COR-L47 (cell line): ENCODE measurements at regions not wholly inside any gene's neighbourhood (a gene's known extent, or its start where the extent isn't known, plus 50 kb on each side); places are given as distances from the start of the nearest gene placed in this dataset.

Source experiments
- DNase-seq: peaks from one replicate; lab custom pipeline; 2025; lab: John Stamatoyannopoulos, UW

GRCh38 chr15:70323111-70323851, 225.6 kb upstream of the TLE3 start:
- peak; percentile 54 for DNase-seq

- no peak for DNase-seq
Measured at GRCh38 chr15:70322051-70322668, 224.4 kb upstream of the TLE3 start.

- DNase-seq, result no peak
Measured at GRCh38 chr15:70321172-70321819, 223.6 kb upstream of the TLE3 start.

GRCh38 chr15:70320482-70320881, 222.8 kb upstream of the TLE3 start:
- no peak for DNase-seq

- DNase-seq, result no peak
Measured at GRCh38 chr15:70320077-70320476, 222.4 kb upstream of the TLE3 start.

- DNase-seq, result no peak
Measured at GRCh38 chr15:70319466-70319865, 221.7 kb upstream of the TLE3 start.

GRCh38 chr15:70318594-70319465, 221.1 kb upstream of the TLE3 start:
- no peak for DNase-seq

- DNase-seq, result no peak
Measured at GRCh38 chr15:70316059-70316600, 218.4 kb upstream of the TLE3 start.

- no peak for DNase-seq
Measured at GRCh38 chr15:70315431-70315830, 217.7 kb upstream of the TLE3 start.

GRCh38 chr15:70314688-70315087, 217.0 kb upstream of the TLE3 start:
- DNase-seq, result no peak

GRCh38 chr15:70314018-70314354, 216.3 kb upstream of the TLE3 start:
- no peak for DNase-seq

- DNase-seq, result no peak
Measured at GRCh38 chr15:70313099-70314017, 215.6 kb upstream of the TLE3 start.

- no peak for DNase-seq
Measured at GRCh38 chr15:70311821-70312220, 214.1 kb upstream of the TLE3 start.

- DNase-seq, result no peak
Measured at GRCh38 chr15:70309716-70310115, 212.0 kb upstream of the TLE3 start.

- no peak for DNase-seq
Measured at GRCh38 chr15:70308735-70309434, 211.2 kb upstream of the TLE3 start.

- no peak for DNase-seq
Measured at GRCh38 chr15:70308011-70308734, 210.5 kb upstream of the TLE3 start.

GRCh38 chr15:70306582-70306981, 208.9 kb upstream of the TLE3 start:
- DNase-seq, result no peak

- no peak for DNase-seq
Measured at GRCh38 chr15:70306081-70306480, 208.4 kb upstream of the TLE3 start.

GRCh38 chr15:70303981-70304380, 206.3 kb upstream of the TLE3 start:
- no peak for DNase-seq

- DNase-seq, result no peak
Measured at GRCh38 chr15:70302360-70302759, 204.6 kb upstream of the TLE3 start.
